GM21737 (cell line): ENCODE measurements at regions not wholly inside any gene's neighbourhood (a gene's known extent, or its start where the extent isn't known, plus 50 kb on each side); places are given as distances from the start of the nearest gene placed in this dataset.
"Not testable (repeated sequence)": the region's sequence is repeated elsewhere in the genome, so short reads cannot be mapped to it uniquely, and the experiment has no call there.

ENCODE experiments used
- ATAC-seq: cut with Tn5 transposase; IDR thresholded peaks from one replicate; pipeline ENCODE4 v1.9.1; 2021; ENCODE audit warnings: mild to moderate bottlenecking, moderate library complexity; ENCODE audit not compliant: unreplicated experiment

- ATAC-seq = no peak
These were observed 509.0 kb upstream of the MIR17HG start for GRCh38 chr13:90838317-90838960.

- ATAC-seq = no peak
These were observed 508.4 kb upstream of the MIR17HG start for GRCh38 chr13:90839061-90839460.

- ATAC-seq = no peak
These were observed 500.6 kb upstream of the MIR17HG start for GRCh38 chr13:90846936-90847335.

- ATAC-seq = not testable (repeated sequence)
These were observed 493.8 kb upstream of the MIR17HG start for GRCh38 chr13:90853666-90854065.

GRCh38 chr13:90857921-90858320, 489.6 kb upstream of the MIR17HG start:
- no peak for ATAC-seq

- no peak for ATAC-seq
These were observed 481.5 kb upstream of the MIR17HG start for GRCh38 chr13:90866006-90866405.

GRCh38 chr13:90867336-90867683, 480.2 kb upstream of the MIR17HG start:
- ATAC-seq = peak; percentile 88

- ATAC-seq = no peak
These were observed 479.1 kb upstream of the MIR17HG start for GRCh38 chr13:90868321-90868920.

- no peak for ATAC-seq
These were observed 477.9 kb upstream of the MIR17HG start for GRCh38 chr13:90869580-90869979.

GRCh38 chr13:90872491-90873025, 474.9 kb upstream of the MIR17HG start:
- ATAC-seq = no peak

GRCh38 chr13:90880790-90881189, 466.7 kb upstream of the MIR17HG start:
- ATAC-seq = no peak

- ATAC-seq = no peak
These were observed 464.9 kb upstream of the MIR17HG start for GRCh38 chr13:90882551-90882950.

- ATAC-seq = no peak
These were observed 463.9 kb upstream of the MIR17HG start for GRCh38 chr13:90883592-90883991.

- no peak for ATAC-seq
These were observed 463.4 kb upstream of the MIR17HG start for GRCh38 chr13:90884066-90884465.

GRCh38 chr13:90889906-90890834, 457.3 kb upstream of the MIR17HG start:
- ATAC-seq = no peak

- ATAC-seq = no peak
These were observed 456.2 kb upstream of the MIR17HG start for GRCh38 chr13:90891329-90891728.

- ATAC-seq = not testable (repeated sequence)
These were observed 454.3 kb upstream of the MIR17HG start for GRCh38 chr13:90893199-90893598.

GRCh38 chr13:90896002-90896401, 451.5 kb upstream of the MIR17HG start:
- no peak for ATAC-seq

- ATAC-seq = no peak
These were observed 448.7 kb upstream of the MIR17HG start for GRCh38 chr13:90898811-90899210.

- ATAC-seq = no peak
These were observed 448.1 kb upstream of the MIR17HG start for GRCh38 chr13:90899416-90899815.

GRCh38 chr13:90902255-90902654, 445.2 kb upstream of the MIR17HG start:
- ATAC-seq = no peak

- ATAC-seq = no peak
These were observed 440.9 kb upstream of the MIR17HG start for GRCh38 chr13:90906554-90906953.
